Peyer's patch (tissue), 4 donors: ENCODE measurements at regions not wholly inside any gene's neighbourhood (a gene's known extent, or its start where the extent isn't known, plus 50 kb on each side); places are given as distances from the start of the nearest gene placed in this dataset.

Experiments used
- POLR2A ChIP-seq, 2 donors: fragments of 450-650 bp; IDR thresholded peaks; one replicate each; pipeline ENCODE4 v1.5.1; 2017; ENCODE audit warnings: antibody characterized with exemption in 2 of 2, mild to moderate bottlenecking in 2 of 2, moderate library complexity in 2 of 2
- TF ChIP-seq, protein P1 (sequence below), 6 experiments: fragments of 450-650 bp in 4 of 6; fragments of 200-600 bp in 2 of 6; sonication (generic) in 1 of 6; IDR thresholded peaks; one replicate each; pipeline ENCODE4 v1.5.1; 2017 to 2019; ENCODE audit warnings: antibody characterized with exemption in 6 of 6, mild to moderate bottlenecking in 3 of 6, moderate library complexity in 1 of 6

DNA sequence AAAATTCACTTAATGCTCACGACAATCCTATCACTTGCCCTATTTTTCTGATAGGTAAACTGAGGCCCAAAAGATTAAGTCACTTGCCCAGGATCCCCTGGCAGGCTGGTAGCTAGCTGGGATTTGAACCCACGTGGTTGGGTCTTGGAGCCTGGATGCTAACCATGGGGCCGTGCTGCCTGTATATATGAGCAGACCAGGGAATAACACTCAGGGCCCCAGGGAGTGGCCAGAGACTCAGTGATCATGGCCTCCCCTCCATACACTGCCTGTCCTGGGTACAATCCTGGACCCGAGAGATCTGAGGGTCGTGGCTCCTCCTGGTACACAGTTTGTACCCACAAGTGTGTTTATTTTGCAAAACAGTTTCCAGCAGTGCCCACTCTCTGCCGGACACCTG is 116.9 kb upstream of the PTPN1 start:
- TF ChIP-seq POLR2A (IDR thresholded peaks at IDR 0.05): no peak
- TF ChIP-seq, protein P1, sequence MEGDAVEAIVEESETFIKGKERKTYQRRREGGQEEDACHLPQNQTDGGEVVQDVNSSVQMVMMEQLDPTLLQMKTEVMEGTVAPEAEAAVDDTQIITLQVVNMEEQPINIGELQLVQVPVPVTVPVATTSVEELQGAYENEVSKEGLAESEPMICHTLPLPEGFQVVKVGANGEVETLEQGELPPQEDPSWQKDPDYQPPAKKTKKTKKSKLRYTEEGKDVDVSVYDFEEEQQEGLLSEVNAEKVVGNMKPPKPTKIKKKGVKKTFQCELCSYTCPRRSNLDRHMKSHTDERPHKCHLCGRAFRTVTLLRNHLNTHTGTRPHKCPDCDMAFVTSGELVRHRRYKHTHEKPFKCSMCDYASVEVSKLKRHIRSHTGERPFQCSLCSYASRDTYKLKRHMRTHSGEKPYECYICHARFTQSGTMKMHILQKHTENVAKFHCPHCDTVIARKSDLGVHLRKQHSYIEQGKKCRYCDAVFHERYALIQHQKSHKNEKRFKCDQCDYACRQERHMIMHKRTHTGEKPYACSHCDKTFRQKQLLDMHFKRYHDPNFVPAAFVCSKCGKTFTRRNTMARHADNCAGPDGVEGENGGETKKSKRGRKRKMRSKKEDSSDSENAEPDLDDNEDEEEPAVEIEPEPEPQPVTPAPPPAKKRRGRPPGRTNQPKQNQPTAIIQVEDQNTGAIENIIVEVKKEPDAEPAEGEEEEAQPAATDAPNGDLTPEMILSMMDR (IDR thresholded peaks at IDR 0.05): no peak
